ENCODE measurements at regions not wholly inside any gene's neighbourhood (a gene's known extent, or its start where the extent isn't known, plus 50 kb on each side); places are given as distances from the start of the nearest gene placed in this dataset.

DNA sequence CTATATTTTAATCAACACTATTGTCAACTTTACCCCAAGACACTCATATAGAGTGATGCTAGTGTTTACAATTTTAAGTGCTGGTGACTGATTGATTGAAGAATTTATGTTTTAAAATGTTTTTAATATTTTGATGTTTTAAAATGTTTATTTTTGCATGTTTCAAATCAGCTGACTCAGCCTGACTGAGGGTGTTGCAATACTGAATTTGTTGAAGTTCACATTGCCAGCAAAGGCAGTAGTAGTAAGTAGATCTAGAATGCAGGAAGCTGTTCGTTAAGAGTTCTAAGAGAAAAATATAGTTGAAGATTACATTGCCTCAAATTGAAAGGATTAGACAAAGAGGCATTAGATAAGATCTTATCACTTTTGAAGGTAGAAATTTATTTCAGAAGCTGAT, 977.6 kb downstream of the IGSF11 start:
- Histone ChIP-seq H3K9me3 (ENCODE audit: insufficient read depth, low read depth) (no peaks in the 10 kb centered on the region), H3K79me2 (ENCODE audit: low read depth) (no peaks in the 10 kb centered on the region), H4K20me1 (ENCODE audit: insufficient read depth) (no peaks in the 10 kb centered on the region), H3K27me3 (ENCODE audit: insufficient read depth, low read depth) (no peaks in the 10 kb centered on the region), H3K27ac (no peak overlapping the region), H3K4me2 (no peak overlapping the region), H3K36me3 (ENCODE audit: low read depth) (no peaks in the 10 kb centered on the region), H3K4me1 (replicated peaks; ENCODE audit: insufficient read depth) (no peaks in the 10 kb centered on the region), H2AFZ (no peak overlapping the region), H3K9me2 (ENCODE audit: insufficient read depth) (no peaks in the 10 kb centered on the region), H3K4me3 (no peak overlapping the region), H3F3A (ENCODE audit: insufficient read depth, low read depth) (no peaks in the 10 kb centered on the region)
- no peak for TF ChIP-seq EZH2 (IDR thresholded peaks at IDR 0.05; ENCODE audit: low read depth)
- TF ChIP-seq CTCF (conservative IDR thresholded peaks at IDR 0.05), result no peak
- intact Hi-C loops (cut with micrococcal nuclease; ENCODE audit: unreplicated experiment), result no loop called here
- ChIA-PET CTCF (no interaction called here), POLR2A (ENCODE audit: unreplicated experiment) (no interaction called here)
- DNase-seq, result no peak
- BruUV-seq (replicated peaks), result no TSS peak

DNA sequence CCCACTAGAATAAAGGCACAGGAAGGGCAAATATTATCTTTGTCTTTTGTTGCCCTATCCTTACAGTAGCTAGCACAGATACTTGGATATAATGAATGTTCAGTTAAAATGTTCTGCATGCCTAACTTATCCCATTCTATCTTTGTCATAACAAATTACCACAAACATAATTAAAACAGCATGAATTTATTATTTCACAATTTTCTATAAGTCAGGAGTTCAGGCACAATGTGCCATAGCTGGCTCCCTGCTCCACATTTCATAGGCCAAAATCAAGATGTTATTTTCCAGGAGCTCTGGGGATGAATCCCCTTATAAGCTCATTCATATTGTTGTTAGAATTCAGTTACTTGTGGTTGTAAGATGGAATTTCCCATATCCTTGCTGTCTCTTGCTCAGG, 975.5 kb downstream of the IGSF11 start:
- ChIA-PET POLR2A (ENCODE audit: unreplicated experiment) (no interaction called here), CTCF (no interaction called here)
- H3K9me3 ChIP-seq (ENCODE audit: insufficient read depth, low read depth), result no peaks in the 10 kb centered on the region
- no peaks in the 10 kb centered on the region for H4K20me1 ChIP-seq (ENCODE audit: insufficient read depth)
- BruUV-seq (replicated peaks), result no TSS peak
- H3K27ac ChIP-seq, result no peak overlapping the region
- H3F3A ChIP-seq (ENCODE audit: insufficient read depth, low read depth), result no peaks in the 10 kb centered on the region
- intact Hi-C loops (cut with micrococcal nuclease; ENCODE audit: unreplicated experiment), result no loop called here
- no peaks in the 10 kb centered on the region for H3K4me1 ChIP-seq (replicated peaks; ENCODE audit: insufficient read depth)
- no peak overlapping the region for H3K4me2 ChIP-seq
- DNase-seq, result no peak
- TF ChIP-seq CTCF (conservative IDR thresholded peaks at IDR 0.05) (no peak), EZH2 (IDR thresholded peaks at IDR 0.05; ENCODE audit: low read depth) (no peak)
- no peaks in the 10 kb centered on the region for H3K36me3 ChIP-seq (ENCODE audit: low read depth)
- H2AFZ ChIP-seq, result no peak overlapping the region
- no peak overlapping the region for H3K4me3 ChIP-seq
- no peaks in the 10 kb centered on the region for H3K9me2 ChIP-seq (ENCODE audit: insufficient read depth)
- no peaks in the 10 kb centered on the region for H3K79me2 ChIP-seq (ENCODE audit: low read depth)
- H3K27me3 ChIP-seq (ENCODE audit: insufficient read depth, low read depth), result no peaks in the 10 kb centered on the region

- Histone ChIP-seq H3K36me3 (ENCODE audit: low read depth) (no peaks in the 10 kb centered on the region), H2AFZ (no peak overlapping the region), H3F3A (ENCODE audit: insufficient read depth, low read depth) (no peaks in the 10 kb centered on the region), H4K20me1 (ENCODE audit: insufficient read depth) (no peaks in the 10 kb centered on the region), H3K79me2 (ENCODE audit: low read depth) (no peaks in the 10 kb centered on the region), H3K4me2 (no peak overlapping the region), H3K27ac (no peak overlapping the region), H3K9me3 (ENCODE audit: insufficient read depth, low read depth) (no peaks in the 10 kb centered on the region), H3K4me1 (replicated peaks; ENCODE audit: insufficient read depth) (no peaks in the 10 kb centered on the region), H3K27me3 (ENCODE audit: insufficient read depth, low read depth) (no peaks in the 10 kb centered on the region), H3K9me2 (ENCODE audit: insufficient read depth) (no peaks in the 10 kb centered on the region), H3K4me3 (no peak overlapping the region)
- TF ChIP-seq CTCF (conservative IDR thresholded peaks at IDR 0.05) (no peak), EZH2 (IDR thresholded peaks at IDR 0.05; ENCODE audit: low read depth) (no peak)
- intact Hi-C loops (cut with micrococcal nuclease; ENCODE audit: unreplicated experiment), result no loop called here
- no TSS peak for BruUV-seq (replicated peaks)
- POLR2A ChIA-PET (ENCODE audit: unreplicated experiment), result no interaction called here
- CTCF ChIA-PET, result no interaction called here
- no peak for DNase-seq
Measured at GRCh38 chr3:118067439-118067838, 967.2 kb downstream of the IGSF11 start.

Data from PC-9 (cell line).